ENCODE measurements at regions not wholly inside any gene's neighbourhood (a gene's known extent, or its start where the extent isn't known, plus 50 kb on each side); places are given as distances from the start of the nearest gene placed in this dataset.

GRCh38 chr5:175236176-175236575 lies 207.8 kb downstream of the DRD1 start:
- no peak for DNase-seq

GRCh38 chr5:175235251-175235960 lies 208.6 kb downstream of the DRD1 start:
- no peak for DNase-seq

- DNase-seq: no peak
Observed at GRCh38 chr5:175230299-175230698, 213.7 kb downstream of the DRD1 start.

- no peak for DNase-seq
Observed at GRCh38 chr5:175226506-175226905, 217.5 kb downstream of the DRD1 start.

- no peak for DNase-seq
Observed at GRCh38 chr5:175223291-175223690, 220.7 kb downstream of the DRD1 start.

GRCh38 chr5:175222621-175223020 lies 221.4 kb downstream of the DRD1 start:
- DNase-seq: no peak

GRCh38 chr5:175220549-175220948 lies 223.4 kb downstream of the DRD1 start:
- no peak for DNase-seq

GRCh38 chr5:175219366-175219765 lies 224.6 kb downstream of the DRD1 start:
- no peak for DNase-seq

GRCh38 chr5:175216991-175217390 lies 227.0 kb downstream of the DRD1 start:
- no peak for DNase-seq

- DNase-seq: no peak
Observed at GRCh38 chr5:175215906-175216305, 228.1 kb downstream of the DRD1 start.

GRCh38 chr5:175214152-175214551 lies 229.8 kb downstream of the DRD1 start:
- DNase-seq: no peak

GRCh38 chr5:175211956-175212756 lies 231.8 kb downstream of the DRD1 start:
- no peak for DNase-seq

- no peak for DNase-seq
Observed at GRCh38 chr5:175207321-175208040, 236.5 kb downstream of the DRD1 start.

GRCh38 chr5:175206669-175207068 lies 237.3 kb downstream of the DRD1 start:
- no peak for DNase-seq

- no peak for DNase-seq
Observed at GRCh38 chr5:175202463-175203068, 241.4 kb downstream of the DRD1 start.

- no peak for DNase-seq
Observed at GRCh38 chr5:175201393-175201792, 242.6 kb downstream of the DRD1 start.

GRCh38 chr5:175195698-175196656 lies 248.0 kb downstream of the DRD1 start:
- no peak for DNase-seq

GRCh38 chr5:175181331-175181730 lies 262.7 kb downstream of the DRD1 start:
- DNase-seq: no peak

GRCh38 chr5:175170899-175171298 lies 273.1 kb downstream of the DRD1 start:
- no peak for DNase-seq

- no peak for DNase-seq
Observed at GRCh38 chr5:175168882-175169507, 275.0 kb downstream of the DRD1 start.

GRCh38 chr5:175166026-175166425 lies 278.0 kb downstream of the DRD1 start:
- DNase-seq: no peak
